HepG2 (cell line): ENCODE measurements at regions not wholly inside any gene's neighbourhood (a gene's known extent, or its start where the extent isn't known, plus 50 kb on each side); places are given as distances from the start of the nearest gene placed in this dataset.

Source experiments
- ATAC-seq: fragments of 200-7000 bp; cut with Tn5 transposase; 3 replicates; pipeline ENCODE4 v1.9.1; 2020; ENCODE audit warnings: mild to moderate bottlenecking, moderate library complexity
- BruUV-seq: library from RNA; stranded (reverse); fragments of 400-500 nt; replicated peaks from 2 replicates; lab custom pipeline; 2021; lab: Mats Ljungman, UMichigan
- CTCF ChIA-PET: fragments of 300-600 bp; formaldehyde crosslinking; extraction: SDS; loops from one replicate; lab custom pipeline; 2021; ENCODE audit warnings: low total read pairs, inconsistent platforms, low intra/inter-chr PET ratio; lab: Yijun Ruan, JAX
- POLR2A ChIA-PET: fragments of 350-600 bp; sonication (Branson Sonifier 250); formaldehyde crosslinking; loops from one replicate; lab custom pipeline; 2020; ENCODE audit warnings: antibody characterized with exemption, inconsistent platforms; lab: Yijun Ruan, JAX
- DNase-seq: peaks from one replicate; pipeline ENCODE4 v3.0.0-alpha.2; 2015; ENCODE audit warnings: low spot score
- FAIRE-seq: peaks from 3 replicates; lab custom pipeline; 2011; peaks lifted over from hg19 to GRCh38; lab: Jason Lieb, UNC
- H2AFZ ChIP-seq: one replicate; pipeline ENCODE4 v1.6.1; 2011; ENCODE audit warnings: low read length, inconsistent platforms
- H3K27ac ChIP-seq: fragments of 300-600 bp; 3 replicates; pipeline ENCODE4 v1.8.0; 2011; ENCODE audit warnings: mixed run types, mild to moderate bottlenecking, mixed read lengths, low read length, inconsistent platforms; ENCODE audit not compliant: insufficient read depth; ENCODE audit errors: extremely low read length
- H3K27me3 ChIP-seq, 2 experiments: fragments of 200-600 bp in 1 of 2; 2 replicates in 1 of 2; 3 replicates in 1 of 2; pipeline versions ENCODE4 v1.6.0 to v1.8.0; 2011; ENCODE audit warnings: low read length in 2 of 2, mild to moderate bottlenecking in 2 of 2, moderate library complexity in 2 of 2, inconsistent platforms in 1 of 2; ENCODE audit not compliant: insufficient read depth in 2 of 2, control insufficient read depth in 1 of 2
- H3K36me3 ChIP-seq, 2 experiments: fragments of 200-600 bp in 1 of 2; replicated peaks in 1 of 2; 2 replicates in 1 of 2; 3 replicates in 1 of 2; pipeline versions ENCODE4 v1.5.1 to v1.8.0; 2011; ENCODE audit warnings: low read length in 2 of 2, inconsistent platforms in 1 of 2; ENCODE audit not compliant: insufficient read depth in 2 of 2, control insufficient read depth in 1 of 2
- H3K4me1 ChIP-seq: 2 replicates; pipeline ENCODE4 v1.5.1; 2012; ENCODE audit warnings: low read length, inconsistent platforms; ENCODE audit not compliant: insufficient read depth
- H3K4me2 ChIP-seq: 2 replicates; pipeline ENCODE4 v1.6.0; 2011; ENCODE audit warnings: low read depth, low read length, inconsistent platforms
- H3K4me3 ChIP-seq, 3 experiments: fragments of 200-600 bp in 1 of 3; sonication (generic), shearing (Covaris generic) in 1 of 3; replicated peaks in 1 of 3; 2 replicates each; pipeline ENCODE4 v1.5.1; 2011 to 2016; ENCODE audit warnings: low read length in 3 of 3, inconsistent platforms in 2 of 3, low read depth in 2 of 3, mild to moderate bottlenecking in 2 of 3, control low read depth in 1 of 3, mixed read lengths in 1 of 3; ENCODE audit not compliant: insufficient read depth in 1 of 3
- H3K79me2 ChIP-seq: one replicate; pipeline ENCODE4 v1.6.1; 2011; ENCODE audit warnings: low read length, inconsistent platforms; ENCODE audit not compliant: insufficient read depth
- H3K9ac ChIP-seq: 2 replicates; pipeline ENCODE4 v1.6.0; 2011; ENCODE audit warnings: mild to moderate bottlenecking, low read depth, low read length, inconsistent platforms; ENCODE audit not compliant: insufficient read depth
- H3K9me3 ChIP-seq: 2 replicates; pipeline ENCODE4 v1.5.1; 2012; ENCODE audit warnings: mild to moderate bottlenecking, low read length
- H4K20me1 ChIP-seq: 2 replicates; pipeline ENCODE4 v1.6.0; 2011; ENCODE audit warnings: inconsistent platforms, mild to moderate bottlenecking, low read length, moderate library complexity; ENCODE audit not compliant: insufficient read depth
- MAFF ChIP-seq: IDR thresholded peaks from 2 replicates; pipeline ENCODE4 v1.6.1; 2011; ENCODE audit warnings: low read depth, low read length, improper control_type of control experiment
- MAFK ChIP-seq, 2 experiments: IDR thresholded peaks in 1 of 2; conservative IDR thresholded peaks in 1 of 2; 2 replicates each; pipeline ENCODE4 v1.6.1; 2011; ENCODE audit warnings: improper control_type of control experiment in 2 of 2, low read length in 2 of 2
- MEIS2 ChIP-seq: sonication (generic); formaldehyde crosslinking; IDR thresholded peaks from 2 replicates; pipeline ENCODE4 v1.9.0; 2021; ENCODE audit warnings: mild to moderate bottlenecking, missing genetic modification reagents
- SATB2 ChIP-seq: sonication (generic); formaldehyde crosslinking; IDR thresholded peaks from 2 replicates; pipeline ENCODE4 v1.5.0; 2020; ENCODE audit warnings: missing genetic modification reagents
- ZNF564 ChIP-seq: sonication (generic); formaldehyde crosslinking; IDR thresholded peaks from 2 replicates; pipeline ENCODE4 v1.8.1; 2023; ENCODE audit warnings: mild to moderate bottlenecking, missing genetic modification reagents
- WGBS: methylation state at CpG from one replicate; pipeline ENCODE4 v1.1.6; 2017; ENCODE audit warnings: low lambda C conversion rate; 5-methylcytosine and 5-hydroxymethylcytosine counted together
- in situ Hi-C: cut with HindIII; loops from 2 replicates; pipeline ENCODE4 v1.10.0; 2017; ENCODE audit warnings: low pct_unique_long_range_greater_than_20kb; ENCODE audit not compliant: extremely low pct_ligation_motif_present
- intact Hi-C: fragments of 100-400 bp; cut with micrococcal nuclease; formaldehyde crosslinking; loops from one replicate; pipeline ENCODE4 v1.10.0; 2022; ENCODE audit not compliant: unreplicated experiment

GRCh38 chr2:11912980-11913379 lies 166.5 kb downstream of the LPIN1 start:
- intact Hi-C loops (no loop called here), in situ Hi-C loops (no loop called here)
- 80% methylated on average over 1 of the region's 1 CpG for WGBS

GRCh38 chr2:11914455-11914854 lies 168.0 kb downstream of the LPIN1 start:
- Histone ChIP-seq H3K27ac (no peak overlapping the region), H3K9ac (no peak overlapping the region), H2AFZ (no peak overlapping the region), H4K20me1 (no peaks in the 10 kb centered on the region), H3K79me2 (no peaks in the 10 kb centered on the region), H3K27me3 (no peaks in the 10 kb centered on the region; a peak in 1 of 5 replicates), H3K9me3 (0 out of 2 replicates have a peak, but pooled peaks cover 3% of the 10 kb centered on the region), H3K4me3 (no peak overlapping the region), H3K4me2 (no peak overlapping the region), H3K36me3 (no peaks in the 10 kb centered on the region), H3K4me1 (no peaks in the 10 kb centered on the region)
- FAIRE-seq (no peak), ATAC-seq (no peak), DNase-seq (no peak)
- ChIA-PET CTCF (no interaction called here), POLR2A (no interaction called here)
- intact Hi-C loops (no loop called here), in situ Hi-C loops (no loop called here)
- 47% methylated on average over 5 of the region's 7 CpGs for whole genome bisulfite sequencing
- TF ChIP-seq MAFK (conservative IDR thresholded peaks at IDR 0.05 in 1 of 2, IDR thresholded peaks at IDR 0.05 in 1 of 2; ENCODE audit: low read length in 2 of 2) (0 out of 4 replicates have a peak, but pooled peaks have one; percentile 20 to 25), MAFF (0 out of 2 replicates have a peak, but pooled peaks have one; percentile 10), MEIS2 (CRISPR knock-in tag) (no peak)
- BruUV-seq = no TSS peak

More at GRCh38 chr2:11912980-11913379, 166.5 kb downstream of the LPIN1 start:
- Histone ChIP-seq H3K4me3 (no peak overlapping the region), H3K4me2 (no peak overlapping the region), H3K27me3 (no peaks in the 10 kb centered on the region; a peak in 1 of 5 replicates), H3K9ac (no peak overlapping the region), H3K9me3 (0 out of 2 replicates have a peak, but pooled peaks cover 3% of the 10 kb centered on the region), H4K20me1 (no peaks in the 10 kb centered on the region), H3K27ac (no peak overlapping the region), H3K79me2 (no peaks in the 10 kb centered on the region), H3K4me1 (no peaks in the 10 kb centered on the region), H2AFZ (no peak overlapping the region), H3K36me3 (no peaks in the 10 kb centered on the region)
- ATAC-seq (no peak), DNase-seq (no peak), FAIRE-seq (no peak)
- POLR2A ChIA-PET = no interaction called here
- no TSS peak for BruUV-seq
- TF ChIP-seq ZNF564 = peak; percentile 71; the same call in 1 of the 2 replicates
- TF ChIP-seq SATB2 (CRISPR knock-in tag) = no peak
- CTCF ChIA-PET = no interaction called here
